H9 (cell line): ENCODE measurements at regions not wholly inside any gene's neighbourhood (a gene's known extent, or its start where the extent isn't known, plus 50 kb on each side); places are given as distances from the start of the nearest gene placed in this dataset.

ENCODE experiments used
- DNase-seq: peaks from one replicate; pipeline ENCODE4 v3.0.0-alpha.2; 2017
- H2AFZ ChIP-seq: one replicate; pipeline ENCODE4 v1.6.1; 2013; ENCODE audit warnings: mild to moderate bottlenecking, low read length, control low read depth, moderate library complexity
- H2AK5ac ChIP-seq: 2 replicates; pipeline ENCODE4 v1.6.1; 2013; ENCODE audit warnings: low read length, control low read depth, mixed read lengths; ENCODE audit not compliant: insufficient read length
- H2BK120ac ChIP-seq: one replicate; pipeline ENCODE4 v1.6.1; 2013; ENCODE audit warnings: low read depth, mild to moderate bottlenecking, low read length, control low read depth, inconsistent platforms; ENCODE audit not compliant: poor library complexity, severe bottlenecking
- H2BK12ac ChIP-seq: 2 replicates; pipeline ENCODE4 v1.6.1; 2013; ENCODE audit warnings: low read length, control low read depth, mixed read lengths, low read depth; ENCODE audit not compliant: insufficient read length
- H2BK15ac ChIP-seq: 2 replicates; pipeline ENCODE4 v1.6.1; 2013; ENCODE audit warnings: low read depth, low read length, control low read depth
- H2BK20ac ChIP-seq: one replicate; pipeline ENCODE4 v1.6.1; 2013; ENCODE audit warnings: low read depth, mild to moderate bottlenecking, low read length, control low read depth, inconsistent platforms; ENCODE audit not compliant: poor library complexity, severe bottlenecking
- H2BK5ac ChIP-seq: 2 replicates; pipeline ENCODE4 v1.6.1; 2013; ENCODE audit warnings: low read length, control low read depth, mixed read lengths; ENCODE audit not compliant: insufficient read length
- H3K14ac ChIP-seq: 2 replicates; pipeline ENCODE4 v1.6.1; 2013; ENCODE audit warnings: low read length, control low read depth; ENCODE audit not compliant: insufficient read depth
- H3K18ac ChIP-seq: 2 replicates; pipeline ENCODE4 v1.6.1; 2013; ENCODE audit warnings: low read depth, mild to moderate bottlenecking, mixed read lengths, low read length, control low read depth; ENCODE audit not compliant: insufficient read length
- H3K23ac ChIP-seq: 2 replicates; pipeline ENCODE4 v1.6.1; 2013; ENCODE audit warnings: low read length, control low read depth, mixed read lengths, low read depth; ENCODE audit not compliant: insufficient read length
- H3K23me2 ChIP-seq: 2 replicates; pipeline ENCODE4 v1.6.1; 2013; ENCODE audit warnings: low read depth, mild to moderate bottlenecking, mixed read lengths, low read length, control low read depth; ENCODE audit not compliant: insufficient read length, poor library complexity, severe bottlenecking
- H3K27ac ChIP-seq: 2 replicates; pipeline ENCODE4 v1.5.1; 2013; ENCODE audit warnings: low read length, control low read depth, mixed read lengths, low read depth; ENCODE audit not compliant: insufficient read length
- H3K27me3 ChIP-seq: 2 replicates; pipeline ENCODE4 v1.6.1; 2013; ENCODE audit warnings: low read length, control low read depth, inconsistent platforms; ENCODE audit not compliant: insufficient read depth
- H3K4ac ChIP-seq: 2 replicates; pipeline ENCODE4 v1.6.1; 2013; ENCODE audit warnings: low read depth, mild to moderate bottlenecking, control low read depth, inconsistent platforms, low read length, moderate library complexity
- H3K4me1 ChIP-seq: 2 replicates; pipeline ENCODE4 v1.6.1; 2013; ENCODE audit warnings: low read length, control low read depth, inconsistent platforms; ENCODE audit not compliant: insufficient read depth
- H3K4me2 ChIP-seq: 2 replicates; pipeline ENCODE4 v1.6.1; 2013; ENCODE audit warnings: low read length, control low read depth, mixed read lengths; ENCODE audit not compliant: insufficient read length, insufficient read depth
- H3K56ac ChIP-seq: 2 replicates; pipeline ENCODE4 v1.6.1; 2013; ENCODE audit warnings: low read depth, mild to moderate bottlenecking, mixed read lengths, low read length, control low read depth; ENCODE audit not compliant: insufficient read length
- H3K79me1 ChIP-seq: 2 replicates; pipeline ENCODE4 v1.6.1; 2013; ENCODE audit warnings: low read depth, mild to moderate bottlenecking, moderate library complexity, low read length, control low read depth, inconsistent platforms; ENCODE audit not compliant: insufficient read depth, poor library complexity, severe bottlenecking
- H3K79me2 ChIP-seq: 2 replicates; pipeline ENCODE4 v1.6.1; 2013; ENCODE audit warnings: low read length, control low read depth, inconsistent platforms; ENCODE audit not compliant: insufficient read depth
- H3K9ac ChIP-seq: 2 replicates; pipeline ENCODE4 v1.6.1; 2013; ENCODE audit warnings: low read length, control low read depth, mixed read lengths; ENCODE audit not compliant: insufficient read length; ENCODE audit errors: extremely low read depth
- H3K9me3 ChIP-seq: one replicate; pipeline ENCODE4 v1.6.1; 2013; ENCODE audit warnings: low read depth, low read length, inconsistent platforms; ENCODE audit not compliant: control insufficient read depth
- H3T11ph ChIP-seq: one replicate; pipeline ENCODE4 v1.6.1; 2013; ENCODE audit warnings: mild to moderate bottlenecking, low read length, control low read depth, inconsistent platforms
- H4K20me1 ChIP-seq: one replicate; pipeline ENCODE4 v1.6.1; 2013; ENCODE audit not compliant: control insufficient read depth, insufficient read length, insufficient read depth
- H4K5ac ChIP-seq: 2 replicates; pipeline ENCODE4 v1.6.1; 2013; ENCODE audit warnings: low read depth, mild to moderate bottlenecking, mixed read lengths, low read length, control low read depth; ENCODE audit not compliant: insufficient read length
- H4K8ac ChIP-seq: replicated peaks from 2 replicates; pipeline ENCODE4 v1.6.1; 2013; ENCODE audit warnings: low read length, control low read depth, mixed read lengths, low read depth; ENCODE audit not compliant: insufficient read length
- H4K91ac ChIP-seq: 2 replicates; pipeline ENCODE4 v1.6.1; 2013; ENCODE audit warnings: low read depth, mild to moderate bottlenecking, moderate library complexity, mixed read lengths, low read length, control low read depth; ENCODE audit not compliant: insufficient read length
- H3K27ac Mint-ChIP-seq, 3 experiments: 2 replicates in 2 of 3; 3 replicates in 1 of 3; pipeline ENCODE4 v1.8.0; 2020 to 2021; ENCODE audit warnings: mixed read lengths in 3 of 3, mild to moderate bottlenecking in 1 of 3, moderate library complexity in 1 of 3
- H3K27me3 Mint-ChIP-seq: 2 replicates; pipeline ENCODE4 v1.8.0; 2021; ENCODE audit warnings: low read depth, mild to moderate bottlenecking, moderate library complexity, mixed read lengths
- H3K36me3 Mint-ChIP-seq, 3 experiments: 2 replicates in 2 of 3; 3 replicates in 1 of 3; pipeline ENCODE4 v1.8.0; 2020 to 2021; ENCODE audit warnings: low read depth in 3 of 3, mixed read lengths in 3 of 3; ENCODE audit not compliant: insufficient read depth in 1 of 3
- H3K4me1 Mint-ChIP-seq, 2 experiments: 2 replicates each; pipeline ENCODE4 v1.8.0; 2020; ENCODE audit warnings: mixed read lengths in 2 of 2
- H3K4me3 Mint-ChIP-seq, 2 experiments: 2 replicates in 1 of 2; 3 replicates in 1 of 2; pipeline ENCODE4 v1.8.0; 2020 to 2021; ENCODE audit warnings: mild to moderate bottlenecking in 2 of 2, mixed read lengths in 2 of 2, moderate library complexity in 1 of 2
- H3K9me3 Mint-ChIP-seq, 2 experiments: 2 replicates in 1 of 2; 3 replicates in 1 of 2; pipeline ENCODE4 v1.8.0; 2020; ENCODE audit warnings: mild to moderate bottlenecking in 2 of 2, mixed read lengths in 2 of 2, moderate library complexity in 1 of 2
- CTCF ChIP-seq: fragments of 200-600 bp; sonication (generic); conservative IDR thresholded peaks from 3 replicates; pipeline ENCODE4 v1.8.0; 2021; ENCODE audit warnings: antibody characterized with exemption, mild to moderate bottlenecking

GRCh38 chr9:90103771-90104170, 499.0 kb downstream of the GADD45G start:
- no peaks in the 10 kb centered on the region for H3K4me1 ChIP-seq
- H3K79me2 ChIP-seq, result no peaks in the 10 kb centered on the region
- no peak overlapping the region for H2AK5ac ChIP-seq
- H4K8ac ChIP-seq, result no peak overlapping the region
- H3K27ac ChIP-seq, result no peak overlapping the region
- no peaks in the 10 kb centered on the region for H3K27me3 Mint-ChIP-seq
- H2BK15ac ChIP-seq, result no peak overlapping the region
- H3K27ac Mint-ChIP-seq, result no peak overlapping the region
- H2BK5ac ChIP-seq, result no peak overlapping the region
- no peak overlapping the region for H3K23ac ChIP-seq
- no peak overlapping the region for H3K4me2 ChIP-seq
- H3K9me3 ChIP-seq, result no peaks in the 10 kb centered on the region
- H4K91ac ChIP-seq, result no peak overlapping the region
- peaks cover 0 to 2% of the 10 kb centered on the region in 2 experiments; a peak in 1 of 5 replicates for H3K9me3 Mint-ChIP-seq
- no peaks in the 10 kb centered on the region for H3K27me3 ChIP-seq
- H2AFZ ChIP-seq, result no peak overlapping the region
- no peak overlapping the region for H2BK120ac ChIP-seq
- no peaks in the 10 kb centered on the region; a peak in 1 of 7 replicates for H3K36me3 Mint-ChIP-seq
- H4K5ac ChIP-seq, result no peak overlapping the region
- no peak overlapping the region for H3K18ac ChIP-seq
- no peaks in the 10 kb centered on the region for H3K79me1 ChIP-seq
- no peak overlapping the region for H3K4me3 Mint-ChIP-seq
- no peak overlapping the region for H2BK20ac ChIP-seq
- H3K23me2 ChIP-seq, result no peaks in the 10 kb centered on the region
- no peak for TF ChIP-seq CTCF
- H3K9ac ChIP-seq, result no peak overlapping the region
- H4K20me1 ChIP-seq, result no peaks in the 10 kb centered on the region
- no peak overlapping the region for H3T11ph ChIP-seq
- no peak overlapping the region for H3K14ac ChIP-seq
- no peak overlapping the region for H3K56ac ChIP-seq
- H2BK12ac ChIP-seq, result no peak overlapping the region
- DNase-seq, result no peak
- H3K4me1 Mint-ChIP-seq, result peaks cover 2 to 3% of the 10 kb centered on the region in 2 experiments; a peak in 2 of 4 replicates
- H3K4ac ChIP-seq, result no peak overlapping the region
